Vagina (tissue), 2 donors: ENCODE measurements at regions not wholly inside any gene's neighbourhood (a gene's known extent, or its start where the extent isn't known, plus 50 kb on each side); places are given as distances from the start of the nearest gene placed in this dataset.

Experiments used
- POLR2A ChIP-seq, 2 donors: fragments of 450-650 bp; IDR thresholded peaks; one replicate each; pipeline ENCODE4 v1.6.1; 2017; ENCODE audit warnings: antibody characterized with exemption in 2 of 2, mild to moderate bottlenecking in 2 of 2, moderate library complexity in 2 of 2
- POLR2AphosphoS5 ChIP-seq, 2 donors: sonication (generic); formaldehyde crosslinking; IDR thresholded peaks; one replicate each; pipeline ENCODE4 v1.9.0; 2017; ENCODE audit warnings: antibody characterized with exemption in 2 of 2, mild to moderate bottlenecking in 2 of 2, low read depth in 1 of 2; ENCODE audit not compliant: insufficient read depth in 1 of 2
- TF ChIP-seq, protein P1 (sequence below), 3 experiments: fragments of 450-650 bp in 2 of 3; fragments of 200-600 bp in 1 of 3; sonication (generic) in 1 of 3; IDR thresholded peaks; one replicate each; pipeline ENCODE4 v1.5.1; 2017 to 2019; ENCODE audit warnings: antibody characterized with exemption in 3 of 3, mild to moderate bottlenecking in 2 of 3, moderate library complexity in 2 of 3

- TF ChIP-seq, protein P1, sequence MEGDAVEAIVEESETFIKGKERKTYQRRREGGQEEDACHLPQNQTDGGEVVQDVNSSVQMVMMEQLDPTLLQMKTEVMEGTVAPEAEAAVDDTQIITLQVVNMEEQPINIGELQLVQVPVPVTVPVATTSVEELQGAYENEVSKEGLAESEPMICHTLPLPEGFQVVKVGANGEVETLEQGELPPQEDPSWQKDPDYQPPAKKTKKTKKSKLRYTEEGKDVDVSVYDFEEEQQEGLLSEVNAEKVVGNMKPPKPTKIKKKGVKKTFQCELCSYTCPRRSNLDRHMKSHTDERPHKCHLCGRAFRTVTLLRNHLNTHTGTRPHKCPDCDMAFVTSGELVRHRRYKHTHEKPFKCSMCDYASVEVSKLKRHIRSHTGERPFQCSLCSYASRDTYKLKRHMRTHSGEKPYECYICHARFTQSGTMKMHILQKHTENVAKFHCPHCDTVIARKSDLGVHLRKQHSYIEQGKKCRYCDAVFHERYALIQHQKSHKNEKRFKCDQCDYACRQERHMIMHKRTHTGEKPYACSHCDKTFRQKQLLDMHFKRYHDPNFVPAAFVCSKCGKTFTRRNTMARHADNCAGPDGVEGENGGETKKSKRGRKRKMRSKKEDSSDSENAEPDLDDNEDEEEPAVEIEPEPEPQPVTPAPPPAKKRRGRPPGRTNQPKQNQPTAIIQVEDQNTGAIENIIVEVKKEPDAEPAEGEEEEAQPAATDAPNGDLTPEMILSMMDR (IDR thresholded peaks at IDR 0.05), result no peak
- TF ChIP-seq POLR2AphosphoS5 (IDR thresholded peaks at IDR 0.05; ENCODE audit: insufficient read depth in 1 of 2, low read depth in 1 of 2) (no peak), POLR2A (IDR thresholded peaks at IDR 0.05) (no peak)
Observed at GRCh38 chr6:7041511-7042026, 66.2 kb upstream of the RREB1 start.
